ENCODE measurements at regions not wholly inside any gene's neighbourhood (a gene's known extent, or its start where the extent isn't known, plus 50 kb on each side); places are given as distances from the start of the nearest gene placed in this dataset.

DNA sequence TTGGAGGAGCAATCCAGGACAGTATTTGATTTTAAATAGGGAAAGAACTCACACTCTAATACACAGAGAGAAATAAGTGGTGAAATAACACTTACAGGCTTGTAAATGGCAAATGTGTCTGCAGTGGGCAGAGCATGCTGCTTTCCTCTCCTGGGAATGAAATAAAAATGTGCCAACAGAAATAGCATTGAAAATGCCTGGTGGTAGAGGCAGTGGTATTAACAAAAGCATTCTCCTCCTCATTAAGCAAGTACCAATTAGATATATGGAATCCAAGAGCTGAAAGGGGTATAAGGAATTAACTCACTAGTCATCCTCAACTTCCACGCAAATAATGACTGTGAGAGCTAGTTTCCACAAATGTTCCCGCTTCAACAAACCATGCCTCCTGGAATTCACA is 364.1 kb upstream of the KCNMB2 start:
- TF ChIP-seq EZH2 (IDR thresholded peaks at IDR 0.05), result no peak
- no peak for TF ChIP-seq POLR2AphosphoS5 (IDR thresholded peaks at IDR 0.05; ENCODE audit: borderline replicate concordance, low read depth, low read length)
- TF ChIP-seq FOXP2 (optimal IDR thresholded peaks at IDR 0.05; ENCODE audit: control extremely low read depth, extremely low read length, insufficient read depth), result no peak

Measured in SK-N-MC (cell line).